ENCODE measurements at regions not wholly inside any gene's neighbourhood (a gene's known extent, or its start where the extent isn't known, plus 50 kb on each side); places are given as distances from the start of the nearest gene placed in this dataset.

DNA sequence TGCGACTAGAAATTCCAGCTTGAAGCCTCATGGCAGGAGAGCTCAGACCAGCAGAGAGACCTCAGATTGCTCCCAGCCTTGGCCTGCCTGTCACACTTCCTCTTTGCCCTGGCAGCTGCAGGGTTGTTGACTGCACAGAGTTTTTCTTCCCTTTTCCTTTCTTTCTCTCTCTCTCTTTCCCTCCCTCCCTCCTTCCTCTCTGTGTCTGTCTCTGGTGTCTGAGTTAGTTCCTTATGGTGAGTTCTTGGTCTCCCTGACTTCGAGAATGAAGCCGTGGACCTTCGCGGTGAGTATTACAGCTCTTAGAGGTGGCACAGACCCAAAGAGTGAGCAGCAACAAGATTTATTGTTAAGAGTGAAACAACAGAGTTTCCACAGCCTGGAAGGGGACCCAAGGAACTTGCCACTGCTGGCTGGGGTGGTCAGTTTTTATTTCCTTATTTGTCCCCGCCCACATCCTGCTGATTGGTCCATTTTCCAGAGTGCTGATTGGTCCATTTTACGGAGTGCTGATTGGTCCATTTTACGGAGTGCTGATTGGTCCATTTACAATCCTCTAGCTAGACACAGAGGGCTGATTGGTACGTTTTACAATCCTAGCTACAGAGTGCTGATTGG is 266.3 kb downstream of the RPS24 start:
- DNase-seq (peak in 1 of 4 donors; percentile 77), ATAC-seq (peak; percentile 3)
- Histone ChIP-seq H3K27me3 (no peaks in the 10 kb centered on the region), H3K9me3 (peaks cover 0 to 5% of the 10 kb centered on the region in 2 donors), H3K4me1 (peaks cover 10 to 21% of the 10 kb centered on the region in 2 donors), H3K36me3 (no peaks in the 10 kb centered on the region), H3K27ac (peak overlapping the region; percentile 15 to 70), H3K4me3 (no peak overlapping the region)
- TF ChIP-seq, protein P1, sequence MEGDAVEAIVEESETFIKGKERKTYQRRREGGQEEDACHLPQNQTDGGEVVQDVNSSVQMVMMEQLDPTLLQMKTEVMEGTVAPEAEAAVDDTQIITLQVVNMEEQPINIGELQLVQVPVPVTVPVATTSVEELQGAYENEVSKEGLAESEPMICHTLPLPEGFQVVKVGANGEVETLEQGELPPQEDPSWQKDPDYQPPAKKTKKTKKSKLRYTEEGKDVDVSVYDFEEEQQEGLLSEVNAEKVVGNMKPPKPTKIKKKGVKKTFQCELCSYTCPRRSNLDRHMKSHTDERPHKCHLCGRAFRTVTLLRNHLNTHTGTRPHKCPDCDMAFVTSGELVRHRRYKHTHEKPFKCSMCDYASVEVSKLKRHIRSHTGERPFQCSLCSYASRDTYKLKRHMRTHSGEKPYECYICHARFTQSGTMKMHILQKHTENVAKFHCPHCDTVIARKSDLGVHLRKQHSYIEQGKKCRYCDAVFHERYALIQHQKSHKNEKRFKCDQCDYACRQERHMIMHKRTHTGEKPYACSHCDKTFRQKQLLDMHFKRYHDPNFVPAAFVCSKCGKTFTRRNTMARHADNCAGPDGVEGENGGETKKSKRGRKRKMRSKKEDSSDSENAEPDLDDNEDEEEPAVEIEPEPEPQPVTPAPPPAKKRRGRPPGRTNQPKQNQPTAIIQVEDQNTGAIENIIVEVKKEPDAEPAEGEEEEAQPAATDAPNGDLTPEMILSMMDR (IDR thresholded peaks at IDR 0.05): no peak
- intact Hi-C loops (cut with DNase I): loop anchor here in 1 of 2 donors (10.0 kb wide), 1 partner anchor 895 kb away; no protein-coding TSS in a partner anchor

- peaks cover 0 to 5% of the 10 kb centered on the region in 2 donors for H3K9me3 ChIP-seq
- ATAC-seq (no peak), DNase-seq (no peak)
- intact Hi-C loops (cut with DNase I): loop anchor here in 1 of 2 donors (10.0 kb wide), 1 partner anchor 894 kb away; no protein-coding TSS in a partner anchor
- TF ChIP-seq, protein P1 (IDR thresholded peaks at IDR 0.05): no peak
- H3K36me3 ChIP-seq: no peaks in the 10 kb centered on the region
- peak overlapping the region in 1 of 2 donors; percentile 70 for H3K27ac ChIP-seq
- H3K27me3 ChIP-seq: no peaks in the 10 kb centered on the region
- no peak overlapping the region for H3K4me3 ChIP-seq
- peaks cover 10 to 21% of the 10 kb centered on the region in 2 donors for H3K4me1 ChIP-seq
These were observed 266.9 kb downstream of the RPS24 start for GRCh38 chr10:78300526-78300925.

- Histone ChIP-seq H3K9me3 (peaks cover 0 to 5% of the 10 kb centered on the region in 2 donors), H3K27me3 (no peaks in the 10 kb centered on the region), H3K4me1 (peaks cover 10 to 21% of the 10 kb centered on the region in 2 donors), H3K36me3 (no peaks in the 10 kb centered on the region), H3K27ac (no peak overlapping the region), H3K4me3 (no peak overlapping the region)
- no peak for ATAC-seq
- intact Hi-C loops (cut with DNase I): loop anchor here in 1 of 2 donors (10.0 kb wide), 1 partner anchor 893 kb away; no protein-coding TSS in a partner anchor
- DNase-seq: no peak
- TF ChIP-seq, protein P1 (IDR thresholded peaks at IDR 0.05): no peak
These were observed 267.8 kb downstream of the RPS24 start for GRCh38 chr10:78301481-78301880.

- peak overlapping the region in 1 of 2 donors; percentile 56 for H3K4me3 ChIP-seq
- H3K36me3 ChIP-seq: no peaks in the 10 kb centered on the region
- H3K27me3 ChIP-seq: no peaks in the 10 kb centered on the region
- peaks cover 10 to 21% of the 10 kb centered on the region in 2 donors for H3K4me1 ChIP-seq
- DNase-seq: no peak
- ATAC-seq: no peak
- intact Hi-C loops (cut with DNase I): loop anchor here in 1 of 2 donors (10.0 kb wide), 1 partner anchor 893 kb away; no protein-coding TSS in a partner anchor
- peaks cover 0 to 5% of the 10 kb centered on the region in 2 donors for H3K9me3 ChIP-seq
- TF ChIP-seq, protein P1 (IDR thresholded peaks at IDR 0.05): no peak
- peak overlapping the region; percentile 85 to 97 for H3K27ac ChIP-seq
These were observed 268.5 kb downstream of the RPS24 start for GRCh38 chr10:78301891-78302738.

GRCh38 chr10:78302739-78302988 is 269.0 kb downstream of the RPS24 start:
- TF ChIP-seq, protein P1 (IDR thresholded peaks at IDR 0.05): no peak
- Histone ChIP-seq H3K4me3 (peak overlapping the region; percentile 43 to 56), H3K9me3 (peaks cover 0 to 5% of the 10 kb centered on the region in 2 donors), H3K4me1 (peaks cover 10 to 21% of the 10 kb centered on the region in 2 donors), H3K36me3 (no peaks in the 10 kb centered on the region), H3K27me3 (no peaks in the 10 kb centered on the region), H3K27ac (peak overlapping the region; percentile 85 to 97)
- no peak for DNase-seq
- intact Hi-C loops (cut with DNase I): loop anchor here in 1 of 2 donors (10.0 kb wide), 1 partner anchor 892 kb away; no protein-coding TSS in a partner anchor
- no peak for ATAC-seq

All from left lung (tissue), 4 donors.